ENCODE measurements at regions not wholly inside any gene's neighbourhood (a gene's known extent, or its start where the extent isn't known, plus 50 kb on each side); places are given as distances from the start of the nearest gene placed in this dataset.

- TF ChIP-seq POLR2A (IDR thresholded peaks at IDR 0.05) (no peak), CTCF (IDR thresholded peaks at IDR 0.05) (no peak)
Measured at GRCh38 chr3:27593173-27593572, 109.0 kb upstream of the SLC4A7 start.

All from Peyer's patch (tissue), 4 donors.